CD4-positive, alpha-beta T cell treated with Interleukin-6 at 100 ng/mL for 8 hours (primary cell): ENCODE measurements at regions not wholly inside any gene's neighbourhood (a gene's known extent, or its start where the extent isn't known, plus 50 kb on each side); places are given as distances from the start of the nearest gene placed in this dataset.

ENCODE experiments used
- DNase-seq: peaks from one replicate; pipeline ENCODE4 v3.0.0-alpha.2; 2020; ENCODE audit warnings: mixed read lengths, low spot score

DNA sequence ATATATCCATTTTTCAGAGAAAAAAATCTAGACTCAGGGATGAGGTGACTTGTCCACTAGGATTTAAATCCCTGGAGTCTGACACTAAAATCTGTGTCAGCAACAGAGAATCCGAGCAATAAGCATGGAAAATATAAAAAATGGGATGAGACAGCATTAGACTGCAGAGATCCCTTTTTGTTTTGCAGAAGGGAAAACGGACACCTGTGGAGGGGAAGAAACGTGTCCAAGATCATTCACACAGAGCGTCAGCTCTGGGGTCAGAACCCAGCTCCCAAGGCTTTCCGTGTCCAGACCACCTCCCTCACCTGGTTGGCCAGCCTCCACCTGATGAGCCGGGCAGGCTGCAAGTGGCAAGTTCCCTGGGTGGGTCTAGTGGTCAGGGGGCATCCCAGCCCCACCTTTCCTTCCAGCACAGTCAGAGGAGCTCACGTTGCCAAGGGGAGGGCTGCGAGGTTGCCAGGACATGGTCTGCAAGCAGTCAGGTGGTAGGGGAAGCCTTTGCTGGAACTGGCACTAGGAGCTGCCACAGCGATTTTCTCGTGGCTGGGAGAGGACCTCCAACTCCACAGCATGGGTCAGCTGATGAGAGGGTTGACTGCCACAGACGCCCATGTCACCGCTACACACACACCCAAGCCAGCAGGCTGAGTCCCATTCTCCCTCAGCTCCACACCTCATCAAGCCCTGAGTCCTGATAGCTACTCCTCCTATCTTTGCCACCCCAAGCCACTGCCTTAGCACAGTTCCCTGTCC lies 65.9 kb upstream of the CPLX2 start:
- DNase-seq: no peak

DNA sequence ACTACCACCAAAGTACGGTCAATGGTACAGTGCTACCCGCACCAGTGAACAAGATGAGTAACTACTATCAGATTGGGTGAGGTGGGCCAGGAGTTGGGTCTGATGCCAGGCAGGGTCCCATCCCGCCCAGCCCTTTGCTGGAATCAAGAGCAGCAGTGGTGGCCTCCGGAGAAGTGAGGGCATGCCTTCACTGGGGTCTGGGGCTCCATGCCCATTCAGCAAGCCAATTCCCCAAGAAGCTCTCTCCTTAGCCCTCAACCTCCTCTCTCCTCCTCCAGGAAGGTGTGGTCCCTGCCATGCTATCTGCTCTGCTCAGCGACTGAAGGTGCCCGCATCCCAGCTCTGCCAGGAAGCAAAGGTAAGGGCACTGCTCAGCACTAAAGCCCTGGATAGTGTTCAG lies 62.7 kb upstream of the CPLX2 start:
- no peak for DNase-seq

DNA sequence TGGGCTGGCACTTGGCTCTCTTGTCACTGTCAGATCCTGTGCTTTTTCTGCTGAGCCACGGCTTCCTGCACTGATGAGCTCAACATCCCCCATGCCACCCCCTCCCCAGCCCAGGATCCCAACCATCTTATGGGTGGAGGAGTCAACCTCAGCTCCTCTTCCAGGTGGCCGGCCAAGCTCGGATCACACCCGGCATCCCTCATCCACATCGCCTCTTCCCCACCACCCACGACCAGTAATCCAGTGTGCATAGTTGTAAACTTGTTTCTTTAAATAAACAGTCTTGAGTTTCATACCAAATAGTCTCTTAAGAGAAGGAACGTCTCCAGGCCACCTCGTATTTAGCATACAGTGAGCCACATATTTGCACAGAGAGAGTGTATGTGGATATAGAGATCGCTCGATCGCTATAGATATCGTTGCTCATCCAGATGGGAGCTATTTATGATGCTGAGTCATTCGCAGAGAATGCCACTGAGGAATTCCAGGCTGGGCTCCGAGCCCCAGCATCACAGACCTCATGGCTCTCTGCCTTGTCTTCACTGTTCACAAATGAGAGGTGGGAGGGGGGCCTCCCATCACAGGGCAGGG lies 61.8 kb upstream of the CPLX2 start:
- no peak for DNase-seq

GRCh38 chr5:175810457-175810856 lies 60.9 kb upstream of the CPLX2 start:
- DNase-seq: no peak

DNA sequence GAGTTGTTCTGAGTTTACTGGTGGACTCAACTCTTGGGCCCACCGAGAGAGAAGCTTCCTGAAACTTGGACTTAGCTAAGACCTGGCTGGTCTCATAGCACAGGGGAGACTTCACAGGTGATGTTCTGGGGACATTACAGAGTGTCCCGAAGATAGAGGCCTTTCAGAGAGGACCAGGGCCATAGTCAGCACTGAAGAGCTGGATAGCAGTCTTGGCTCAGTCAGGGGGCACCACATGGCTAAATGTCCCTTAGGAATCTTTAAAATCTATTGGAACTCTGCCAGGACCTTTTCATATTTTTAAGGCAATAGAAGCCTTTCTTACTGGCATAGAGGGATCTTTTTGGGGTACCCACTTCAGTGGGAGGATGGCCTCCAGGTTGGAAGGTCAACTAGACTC lies 59.8 kb upstream of the CPLX2 start:
- DNase-seq: no peak

GRCh38 chr5:175813943-175814630 lies 57.3 kb upstream of the CPLX2 start:
- DNase-seq: no peak

DNA sequence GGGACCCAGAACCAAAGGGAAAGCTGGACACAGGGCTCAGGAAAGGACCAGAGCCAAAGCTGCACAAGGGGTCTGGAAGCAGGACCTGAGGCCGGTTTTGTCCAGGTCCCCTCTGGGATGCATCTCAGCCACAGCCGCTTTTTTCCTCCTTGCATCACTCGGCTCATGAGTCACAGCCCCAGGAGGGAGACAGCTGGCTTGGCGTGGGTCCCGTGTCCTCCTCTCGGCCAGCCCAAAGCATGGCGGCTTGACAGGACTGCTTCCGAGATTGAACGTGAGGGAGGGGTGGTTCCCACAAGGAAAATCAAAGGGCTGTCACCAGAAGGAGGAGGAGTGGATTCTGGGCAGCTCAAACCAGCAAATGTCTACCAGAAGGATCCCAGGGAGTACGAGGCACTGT lies 56.7 kb upstream of the CPLX2 start:
- no peak for DNase-seq

- no peak for DNase-seq
Measured at GRCh38 chr5:175815126-175815913, 56.1 kb upstream of the CPLX2 start.

DNA sequence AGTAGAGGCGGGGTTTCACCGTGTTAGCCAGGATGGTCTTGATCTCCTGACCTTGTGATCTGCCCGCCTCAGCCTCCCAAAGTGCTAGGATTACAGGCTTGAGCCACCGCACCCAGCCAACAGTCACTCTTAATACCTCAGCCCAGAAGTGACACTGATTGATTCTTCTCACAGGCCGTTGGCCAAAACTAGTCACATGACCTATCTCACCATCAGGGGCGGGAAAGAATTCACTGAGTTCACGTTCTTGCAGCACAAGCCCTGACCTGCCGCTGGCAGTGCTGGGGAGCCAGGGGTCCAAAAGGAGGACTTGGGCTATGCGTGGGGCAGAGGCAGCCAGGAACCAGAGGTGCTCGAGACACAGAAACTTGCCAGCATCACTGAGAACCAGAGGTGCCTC lies 55.0 kb upstream of the CPLX2 start:
- no peak for DNase-seq

DNA sequence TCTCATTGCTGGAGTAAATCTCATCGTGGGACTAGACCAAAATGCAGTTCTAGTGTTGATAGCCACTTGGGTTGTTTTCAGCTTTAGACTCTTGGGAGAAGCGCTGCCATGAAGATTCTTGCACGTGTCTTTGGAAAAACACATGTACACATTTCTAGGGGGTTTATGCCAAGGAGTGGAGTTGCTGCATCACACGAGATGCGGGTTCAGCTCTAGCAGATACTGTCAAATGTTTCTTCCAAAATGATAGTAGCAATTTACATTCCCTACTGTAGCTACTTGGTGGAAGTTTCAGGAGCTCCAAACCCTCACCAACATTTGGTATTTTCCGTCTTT lies 52.3 kb upstream of the CPLX2 start:
- DNase-seq: no peak

DNA sequence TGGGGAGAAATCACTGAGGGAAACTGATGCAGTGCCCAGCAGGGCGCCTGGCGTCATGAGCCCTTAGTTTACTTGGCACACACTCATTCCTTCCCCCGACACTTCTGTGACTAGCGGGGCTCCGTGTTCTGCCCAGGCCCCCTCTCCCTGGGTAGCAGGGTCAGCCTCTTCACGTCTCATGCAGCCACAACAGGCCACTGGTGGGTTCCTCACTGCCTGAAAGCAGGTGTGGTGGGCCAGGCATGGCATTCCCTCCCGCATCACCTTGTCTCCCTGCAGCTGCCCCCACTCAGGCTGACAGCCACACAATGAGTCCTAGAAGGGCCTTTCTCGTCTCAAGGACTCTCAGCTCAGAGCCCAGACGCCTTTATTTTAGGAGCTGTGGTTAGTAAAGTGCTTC lies 51.1 kb upstream of the CPLX2 start:
- DNase-seq: no peak
